Right renal cortex interstitium (tissue), 3 donors: ENCODE measurements at regions not wholly inside any gene's neighbourhood (a gene's known extent, or its start where the extent isn't known, plus 50 kb on each side); places are given as distances from the start of the nearest gene placed in this dataset.
"Not testable (repeated sequence)": the region's sequence is repeated elsewhere in the genome, so short reads cannot be mapped to it uniquely, and the experiment has no call there.

Source experiments
- DNase-seq, 3 donors: peaks; one replicate each; pipeline ENCODE4 v3.0.0-alpha.2; 2013; ENCODE audit warnings: low read depth in 3 of 3, low spot score in 2 of 3

- DNase-seq, result peak in 1 of 3 donors; percentile 24
Observed at GRCh38 chr1:96220651-96221050, 500.9 kb upstream of the PTBP2 start.

- no peak for DNase-seq
Observed at GRCh38 chr1:96222701-96223100, 498.9 kb upstream of the PTBP2 start.

GRCh38 chr1:96224229-96224628 is 497.4 kb upstream of the PTBP2 start:
- DNase-seq, result not testable (repeated sequence)

- DNase-seq, result no peak
Observed at GRCh38 chr1:96233422-96233821, 488.2 kb upstream of the PTBP2 start.

GRCh38 chr1:96234299-96234698 is 487.3 kb upstream of the PTBP2 start:
- DNase-seq, result no peak

GRCh38 chr1:96236156-96236739 is 485.3 kb upstream of the PTBP2 start:
- peak; percentile 27 to 44 (median 33) for DNase-seq

- DNase-seq, result no peak
Observed at GRCh38 chr1:96238426-96238825, 483.2 kb upstream of the PTBP2 start.

GRCh38 chr1:96240438-96240837 is 481.1 kb upstream of the PTBP2 start:
- no peak for DNase-seq

- DNase-seq, result no peak
Observed at GRCh38 chr1:96253246-96254035, 468.1 kb upstream of the PTBP2 start.

- DNase-seq, result no peak
Observed at GRCh38 chr1:96256130-96256790, 465.3 kb upstream of the PTBP2 start.

GRCh38 chr1:96259399-96259798 is 462.2 kb upstream of the PTBP2 start:
- no peak for DNase-seq

GRCh38 chr1:96281491-96281890 is 440.1 kb upstream of the PTBP2 start:
- no peak for DNase-seq

GRCh38 chr1:96290033-96290432 is 431.6 kb upstream of the PTBP2 start:
- no peak for DNase-seq

- no peak for DNase-seq
Observed at GRCh38 chr1:96290801-96291200, 430.8 kb upstream of the PTBP2 start.

GRCh38 chr1:96291468-96291867 is 430.1 kb upstream of the PTBP2 start:
- no peak for DNase-seq

GRCh38 chr1:96292141-96292540 is 429.4 kb upstream of the PTBP2 start:
- no peak for DNase-seq

- no peak for DNase-seq
Observed at GRCh38 chr1:96296991-96297390, 424.6 kb upstream of the PTBP2 start.

- no peak for DNase-seq
Observed at GRCh38 chr1:96306809-96307560, 414.6 kb upstream of the PTBP2 start.

GRCh38 chr1:96308314-96308713 is 413.3 kb upstream of the PTBP2 start:
- no peak for DNase-seq

GRCh38 chr1:96309783-96310182 is 411.8 kb upstream of the PTBP2 start:
- no peak for DNase-seq

GRCh38 chr1:96313216-96313615 is 408.4 kb upstream of the PTBP2 start:
- DNase-seq, result no peak
